ENCODE measurements at regions not wholly inside any gene's neighbourhood (a gene's known extent, or its start where the extent isn't known, plus 50 kb on each side); places are given as distances from the start of the nearest gene placed in this dataset.

- peak; percentile 55 for DNase-seq (ENCODE audit: insufficient read length, low spot score, missing footprints)
- Histone ChIP-seq H4K20me1 (ENCODE audit: insufficient read depth, low read length) (no peaks in the 10 kb centered on the region), H2AFZ (ENCODE audit: low read length) (no peak overlapping the region), H3K36me3 (ENCODE audit: insufficient read depth, low read length) (no peaks in the 10 kb centered on the region), H3K27ac (ENCODE audit: low read depth, low read length) (no peak overlapping the region), H3K79me2 (ENCODE audit: insufficient read depth, low read length) (no peaks in the 10 kb centered on the region), H3K27me3 (ENCODE audit: insufficient read depth, low read length) (peaks cover 10% of the 10 kb centered on the region), H3K9me3 (ENCODE audit: low read depth, low read length) (no peaks in the 10 kb centered on the region), H3K4me1 (ENCODE audit: insufficient read depth, low read length) (no peaks in the 10 kb centered on the region), H3K4me3 (ENCODE audit: insufficient read depth, low read length) (no peak overlapping the region), H3K4me2 (ENCODE audit: insufficient read depth, low read length) (no peak overlapping the region)
- no peak for TF ChIP-seq CTCF (IDR thresholded peaks at IDR 0.05; ENCODE audit: extremely low read depth, low read depth, low read length)
Observed at GRCh38 chr10:61248013-61248412, 205.2 kb downstream of the TMEM26 start.

DNA sequence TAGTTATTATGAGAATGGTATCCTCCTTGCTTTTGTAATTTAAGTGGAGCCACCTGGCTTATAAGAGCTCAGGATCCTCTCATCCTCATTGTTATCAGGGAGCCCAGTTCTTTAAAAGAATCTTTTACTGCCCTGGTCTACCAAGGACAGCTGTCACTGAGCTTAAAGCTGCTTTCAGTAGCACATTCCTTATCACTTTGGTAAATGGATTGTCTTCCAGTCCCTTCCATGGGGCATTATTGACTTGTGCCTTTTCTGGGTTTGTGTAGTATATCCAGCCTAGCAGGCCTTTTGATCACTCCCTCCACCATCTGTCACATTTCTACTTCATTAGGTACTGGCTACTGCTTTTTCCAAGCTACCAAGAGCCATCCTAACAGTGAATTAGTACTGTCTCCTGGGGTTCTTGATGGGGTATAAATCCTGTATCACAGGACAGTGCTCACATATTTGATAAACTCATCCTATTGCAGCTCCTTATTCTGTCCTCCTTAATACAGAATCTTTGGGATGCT is 208.9 kb downstream of the TMEM26 start:
- H3K79me2 ChIP-seq (ENCODE audit: insufficient read depth, low read length): no peaks in the 10 kb centered on the region
- no peak overlapping the region for H3K4me2 ChIP-seq (ENCODE audit: insufficient read depth, low read length)
- H3K27me3 ChIP-seq (ENCODE audit: insufficient read depth, low read length): peaks cover 3% of the 10 kb centered on the region
- no peak overlapping the region for H3K27ac ChIP-seq (ENCODE audit: low read depth, low read length)
- no peak overlapping the region for H2AFZ ChIP-seq (ENCODE audit: low read length)
- H4K20me1 ChIP-seq (ENCODE audit: insufficient read depth, low read length): no peaks in the 10 kb centered on the region
- H3K9me3 ChIP-seq (ENCODE audit: low read depth, low read length): no peaks in the 10 kb centered on the region
- no peak overlapping the region for H3K4me3 ChIP-seq (ENCODE audit: insufficient read depth, low read length)
- H3K36me3 ChIP-seq (ENCODE audit: insufficient read depth, low read length): no peaks in the 10 kb centered on the region
- no peaks in the 10 kb centered on the region for H3K4me1 ChIP-seq (ENCODE audit: insufficient read depth, low read length)
- no peak for TF ChIP-seq CTCF (IDR thresholded peaks at IDR 0.05; ENCODE audit: extremely low read depth, low read depth, low read length)
- no peak for DNase-seq (ENCODE audit: insufficient read length, low spot score, missing footprints)

DNA sequence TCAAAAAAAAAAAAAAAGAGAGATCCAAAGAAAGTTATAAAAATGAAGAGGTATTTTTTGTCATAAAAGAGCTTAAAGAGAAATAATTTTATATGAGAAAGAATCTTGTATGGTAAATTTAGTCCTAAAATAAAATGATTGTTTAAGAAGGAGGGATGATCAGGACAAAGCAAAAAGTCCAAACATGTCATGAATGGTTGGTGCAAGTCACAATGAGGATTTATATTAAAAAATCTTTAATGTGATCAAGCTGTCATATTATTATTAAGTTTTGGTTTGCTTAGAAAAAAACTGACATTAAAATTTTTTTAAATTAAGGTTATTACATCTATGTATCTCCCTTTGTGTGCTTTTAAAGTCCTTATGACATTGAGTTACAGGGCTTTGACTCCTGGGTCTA is 220.4 kb downstream of the TMEM26 start:
- TF ChIP-seq CTCF (IDR thresholded peaks at IDR 0.05; ENCODE audit: extremely low read depth, low read depth, low read length): no peak
- no peak overlapping the region for H3K4me3 ChIP-seq (ENCODE audit: insufficient read depth, low read length)
- no peak overlapping the region for H3K4me2 ChIP-seq (ENCODE audit: insufficient read depth, low read length)
- H2AFZ ChIP-seq (ENCODE audit: low read length): no peak overlapping the region
- H3K4me1 ChIP-seq (ENCODE audit: insufficient read depth, low read length): no peaks in the 10 kb centered on the region
- no peaks in the 10 kb centered on the region for H3K27me3 ChIP-seq (ENCODE audit: insufficient read depth, low read length)
- DNase-seq (ENCODE audit: insufficient read length, low spot score, missing footprints): no peak
- H3K79me2 ChIP-seq (ENCODE audit: insufficient read depth, low read length): no peaks in the 10 kb centered on the region
- H3K36me3 ChIP-seq (ENCODE audit: insufficient read depth, low read length): no peaks in the 10 kb centered on the region
- H4K20me1 ChIP-seq (ENCODE audit: insufficient read depth, low read length): no peaks in the 10 kb centered on the region
- H3K27ac ChIP-seq (ENCODE audit: low read depth, low read length): no peak overlapping the region
- no peaks in the 10 kb centered on the region for H3K9me3 ChIP-seq (ENCODE audit: low read depth, low read length)

DNA sequence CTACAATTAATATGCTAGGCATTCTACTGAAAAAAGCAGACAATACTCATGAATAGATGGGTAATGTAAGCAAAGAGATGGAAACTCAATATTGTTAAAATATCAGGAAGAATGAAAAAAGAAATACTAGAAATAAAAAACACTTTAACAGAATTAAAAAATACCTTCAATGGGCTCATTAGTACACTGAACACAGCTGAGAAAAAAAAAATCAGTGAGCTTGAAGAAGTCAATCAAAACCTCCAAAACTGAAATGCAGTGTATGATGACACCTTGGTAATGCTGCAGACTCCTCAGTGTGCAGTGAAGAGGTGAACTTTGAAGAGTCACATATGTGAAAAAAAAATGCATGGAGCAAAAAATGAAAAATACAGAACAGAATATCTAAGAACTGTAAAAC is 227.2 kb downstream of the TMEM26 start:
- Histone ChIP-seq H3K4me2 (ENCODE audit: insufficient read depth, low read length) (no peak overlapping the region), H3K27ac (ENCODE audit: low read depth, low read length) (no peak overlapping the region), H3K27me3 (ENCODE audit: insufficient read depth, low read length) (no peaks in the 10 kb centered on the region), H3K9me3 (ENCODE audit: low read depth, low read length) (no peaks in the 10 kb centered on the region), H3K79me2 (ENCODE audit: insufficient read depth, low read length) (no peaks in the 10 kb centered on the region), H3K36me3 (ENCODE audit: insufficient read depth, low read length) (no peaks in the 10 kb centered on the region), H3K4me3 (ENCODE audit: insufficient read depth, low read length) (no peak overlapping the region), H2AFZ (ENCODE audit: low read length) (no peak overlapping the region), H4K20me1 (ENCODE audit: insufficient read depth, low read length) (no peaks in the 10 kb centered on the region), H3K4me1 (ENCODE audit: insufficient read depth, low read length) (no peaks in the 10 kb centered on the region)
- no peak for DNase-seq (ENCODE audit: insufficient read length, low spot score, missing footprints)
- no peak for TF ChIP-seq CTCF (IDR thresholded peaks at IDR 0.05; ENCODE audit: extremely low read depth, low read depth, low read length)

All from osteoblast (primary cell).